NCI-H2107 treated with DMSO at 0.1 percent for 48 hours (cell line): ENCODE measurements at regions not wholly inside any gene's neighbourhood (a gene's known extent, or its start where the extent isn't known, plus 50 kb on each side); places are given as distances from the start of the nearest gene placed in this dataset.

Experiments used
- DNase-seq: peaks from one replicate; lab custom pipeline; 2025; ENCODE audit not compliant: unreplicated experiment; lab: John Stamatoyannopoulos, UW

GRCh38 chr18:51516478-51517038 lies 319.1 kb upstream of the MEX3C start:
- DNase-seq: no peak

GRCh38 chr18:51519571-51519970 lies 322.1 kb upstream of the MEX3C start:
- DNase-seq: no peak

- no peak for DNase-seq
These were observed 323.2 kb upstream of the MEX3C start for GRCh38 chr18:51520676-51521180.

GRCh38 chr18:51522338-51522737 lies 324.9 kb upstream of the MEX3C start:
- no peak for DNase-seq

DNA sequence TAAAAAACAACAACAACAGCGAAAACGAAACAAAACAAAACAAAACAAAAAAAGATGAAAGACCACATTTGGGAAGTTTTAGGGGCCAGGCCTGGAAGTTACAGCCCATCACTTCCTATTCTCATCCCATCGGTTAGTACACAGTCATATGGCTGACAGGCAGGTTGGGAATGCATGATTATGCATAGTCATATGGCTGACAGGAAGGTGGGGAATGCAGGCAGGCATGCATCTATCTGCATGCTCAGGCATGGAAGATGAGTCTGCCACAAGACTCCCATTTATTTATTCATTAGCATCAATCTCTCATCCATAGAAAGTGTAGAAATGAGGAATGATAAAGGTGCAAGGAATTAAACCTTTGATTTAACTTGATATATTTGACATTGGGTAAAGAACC lies 325.3 kb upstream of the MEX3C start:
- DNase-seq: no peak

DNA sequence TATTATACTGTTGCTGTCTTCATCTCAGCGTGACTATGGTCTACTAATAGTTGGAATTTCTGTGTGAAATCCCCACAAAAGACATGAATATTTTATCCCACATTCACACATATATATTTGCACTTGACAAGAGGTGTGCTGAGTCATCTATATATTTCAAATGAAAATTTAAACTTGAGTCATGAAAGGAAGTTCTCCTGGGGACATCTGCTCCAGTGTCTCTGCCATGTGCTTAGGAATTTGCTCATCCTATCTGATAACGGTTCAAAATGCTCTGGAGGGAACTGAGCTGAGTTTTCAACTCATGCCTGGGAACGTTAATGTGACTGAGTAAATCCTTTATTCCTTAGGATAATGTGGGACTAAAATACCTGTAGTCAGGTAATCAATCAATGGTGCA lies 326.2 kb upstream of the MEX3C start:
- no peak for DNase-seq

GRCh38 chr18:51525453-51526225 lies 328.2 kb upstream of the MEX3C start:
- DNase-seq: no peak

DNA sequence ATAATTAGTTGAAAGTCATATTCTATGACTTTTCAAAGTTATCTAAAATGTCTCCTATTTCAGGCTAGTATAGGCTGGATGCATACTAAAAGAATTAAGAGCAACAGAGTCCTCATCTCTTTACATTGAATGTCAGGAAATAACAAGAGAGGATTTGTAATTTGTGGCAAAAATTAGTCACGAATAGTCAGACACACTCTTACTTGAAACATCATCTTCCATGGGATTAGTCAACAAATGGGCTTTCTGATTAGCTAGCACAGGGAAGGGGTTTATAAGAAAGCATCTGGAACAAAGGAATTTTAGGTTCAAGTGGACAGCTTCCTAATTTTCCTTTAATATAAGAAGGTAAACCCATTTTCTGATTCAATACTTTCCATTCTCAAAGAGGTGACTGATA lies 330.3 kb upstream of the MEX3C start:
- DNase-seq: no peak

DNA sequence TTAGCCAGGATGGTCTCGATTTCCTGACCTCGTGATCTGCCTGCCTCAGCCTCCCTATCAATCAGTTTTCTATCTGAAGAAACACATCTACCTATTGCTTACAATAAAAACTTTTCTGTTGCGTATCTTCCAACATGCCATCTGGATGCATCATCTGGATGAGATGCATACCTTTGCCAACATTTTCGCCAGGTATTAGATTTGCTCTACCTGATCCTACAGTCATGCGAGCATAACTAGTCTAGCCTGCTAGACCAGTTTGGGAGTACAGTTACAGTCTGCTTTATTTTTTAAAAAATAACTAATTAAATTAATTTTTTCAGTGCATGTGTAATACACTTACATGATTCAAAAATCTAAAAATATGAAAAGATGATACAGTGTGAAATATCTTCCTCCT lies 334.0 kb upstream of the MEX3C start:
- no peak for DNase-seq

- DNase-seq: no peak
These were observed 340.0 kb upstream of the MEX3C start for GRCh38 chr18:51537487-51537886.

DNA sequence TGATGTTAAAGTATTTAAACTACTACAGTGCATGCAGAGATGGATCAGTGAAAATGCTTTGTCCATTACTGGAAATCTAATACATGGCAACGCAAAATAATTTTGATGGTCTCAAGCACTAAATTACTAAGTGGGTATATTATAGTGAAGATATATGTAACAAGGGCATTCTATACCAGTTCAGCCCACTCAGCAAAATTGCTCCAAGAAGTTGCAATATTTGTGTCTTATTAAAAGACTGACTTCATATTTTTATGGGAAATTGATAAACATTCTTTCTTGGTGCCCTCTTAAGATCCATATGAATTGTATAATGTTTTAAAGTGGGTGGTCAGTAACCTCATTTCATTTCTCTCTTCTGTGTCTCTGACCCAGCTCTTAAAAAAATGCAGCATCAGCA lies 343.1 kb upstream of the MEX3C start:
- no peak for DNase-seq

DNA sequence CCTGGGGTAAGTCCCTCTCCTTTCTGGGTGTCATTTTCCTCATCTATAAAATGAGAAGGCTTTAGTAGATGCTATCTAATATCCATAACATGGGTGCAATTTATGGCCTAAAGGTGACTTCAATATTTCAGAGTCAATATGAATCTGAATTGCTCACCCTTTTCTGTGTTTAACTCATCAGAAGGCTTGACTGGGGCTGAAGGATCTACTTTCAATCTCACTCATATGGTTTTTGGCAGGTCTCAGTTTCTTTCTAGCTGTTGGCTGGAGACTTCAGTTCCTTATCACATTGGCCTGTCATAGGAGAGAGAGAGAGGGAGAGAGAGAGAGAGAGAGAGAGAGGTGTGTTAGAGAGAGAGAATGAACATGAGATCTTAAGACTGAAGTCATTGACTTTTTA lies 343.7 kb upstream of the MEX3C start:
- no peak for DNase-seq

DNA sequence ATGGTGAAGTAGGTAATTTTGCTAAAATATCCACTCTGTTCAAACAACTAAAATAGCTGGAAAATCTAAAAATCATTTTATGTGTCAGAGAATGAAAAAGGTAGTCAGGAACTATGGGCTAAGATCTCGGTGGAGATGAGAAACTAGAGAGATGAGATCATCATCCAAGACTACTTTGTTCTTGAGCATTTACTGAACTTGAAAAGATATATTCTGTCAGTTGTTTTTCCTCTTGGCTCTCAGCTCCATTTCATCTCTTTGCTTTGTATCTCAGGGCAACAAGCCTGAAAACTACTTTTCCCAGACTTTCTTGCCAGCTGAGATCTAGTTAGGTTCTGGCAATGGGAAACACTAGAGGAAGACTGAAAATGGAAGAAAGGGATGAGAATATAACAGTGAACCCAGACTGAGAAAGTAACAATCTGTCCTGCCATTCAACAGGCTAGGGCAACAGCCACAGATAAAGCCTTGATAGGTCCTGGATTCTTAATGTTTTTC lies 346.2 kb upstream of the MEX3C start:
- no peak for DNase-seq

GRCh38 chr18:51545446-51545845 lies 348.0 kb upstream of the MEX3C start:
- no peak for DNase-seq

DNA sequence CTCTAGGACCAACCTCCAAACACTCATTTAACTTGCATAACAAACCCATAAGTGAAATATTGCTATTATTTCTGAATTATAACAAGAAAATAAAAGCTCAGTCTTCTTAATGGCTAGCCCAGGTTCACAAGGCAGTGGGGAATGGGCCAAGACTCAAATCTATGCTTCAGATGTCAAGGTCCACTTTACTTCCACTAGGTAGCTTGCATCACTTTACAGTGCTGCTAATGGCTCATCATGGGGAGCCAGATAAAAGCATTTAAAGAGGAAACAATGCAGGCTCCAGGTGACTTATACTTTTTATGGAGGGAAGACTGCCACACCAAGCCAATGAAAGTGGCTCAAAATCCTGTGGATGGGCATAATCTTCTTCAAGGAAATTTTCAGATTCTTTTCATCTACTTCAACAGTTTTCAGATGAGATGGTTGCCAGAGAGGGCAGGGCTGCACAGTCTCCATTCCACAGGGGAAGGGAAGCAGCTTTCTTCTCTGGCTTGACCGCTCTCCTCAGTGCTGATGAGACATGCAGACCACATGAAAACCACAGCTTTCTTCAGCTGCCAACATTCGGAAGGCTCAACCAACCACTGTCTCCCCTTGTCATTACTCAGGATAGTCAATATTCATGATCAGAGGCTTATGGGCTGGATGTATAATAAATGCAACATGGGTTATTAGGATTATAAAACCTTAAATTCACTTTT lies 361.9 kb upstream of the MEX3C start:
- DNase-seq: no peak

GRCh38 chr18:51559902-51560287 lies 362.4 kb upstream of the MEX3C start:
- no peak for DNase-seq

GRCh38 chr18:51561821-51562220 lies 364.3 kb upstream of the MEX3C start:
- no peak for DNase-seq

GRCh38 chr18:51562866-51563265 lies 365.4 kb upstream of the MEX3C start:
- DNase-seq: no peak

DNA sequence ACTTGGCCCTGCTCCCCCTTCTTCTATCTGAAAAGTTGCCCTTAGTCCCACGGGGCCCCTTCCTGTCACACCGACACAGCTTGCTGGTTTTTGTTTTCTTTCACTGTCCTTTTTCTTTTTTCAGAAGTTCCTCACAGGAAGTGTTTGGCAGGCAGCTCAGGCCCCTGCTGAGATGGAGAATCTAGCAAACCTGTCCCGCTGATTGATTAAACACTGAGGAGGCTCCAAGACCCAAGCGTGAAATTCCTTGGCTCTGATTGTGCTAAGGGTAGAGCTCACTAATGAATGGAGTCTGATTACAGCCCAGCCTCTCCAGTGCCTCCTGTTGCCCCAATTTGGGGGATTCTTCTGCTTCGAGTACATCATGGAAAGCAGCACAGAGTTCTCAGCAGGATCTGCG lies 365.9 kb upstream of the MEX3C start:
- DNase-seq: no peak

GRCh38 chr18:51568151-51568550 lies 370.7 kb upstream of the MEX3C start:
- DNase-seq: no peak

DNA sequence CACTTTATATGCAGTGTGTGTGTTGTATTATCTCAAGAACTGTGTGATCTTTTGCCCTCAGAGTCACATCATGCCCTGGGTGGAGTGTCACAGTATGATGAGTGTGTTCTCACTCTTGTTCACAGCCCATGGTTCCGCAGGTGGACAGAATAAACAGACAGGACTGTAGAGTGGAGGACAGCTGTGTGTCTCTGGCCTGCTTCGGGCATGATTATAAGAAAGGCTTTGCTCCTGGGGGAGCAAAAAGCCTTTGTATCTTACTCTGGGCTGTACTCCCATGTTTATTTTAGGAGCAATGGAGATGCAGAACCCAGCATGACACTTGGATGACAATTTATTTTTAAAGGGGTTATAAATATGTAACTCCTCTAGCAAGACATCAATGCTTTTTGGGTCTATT lies 371.7 kb upstream of the MEX3C start:
- DNase-seq: no peak

DNA sequence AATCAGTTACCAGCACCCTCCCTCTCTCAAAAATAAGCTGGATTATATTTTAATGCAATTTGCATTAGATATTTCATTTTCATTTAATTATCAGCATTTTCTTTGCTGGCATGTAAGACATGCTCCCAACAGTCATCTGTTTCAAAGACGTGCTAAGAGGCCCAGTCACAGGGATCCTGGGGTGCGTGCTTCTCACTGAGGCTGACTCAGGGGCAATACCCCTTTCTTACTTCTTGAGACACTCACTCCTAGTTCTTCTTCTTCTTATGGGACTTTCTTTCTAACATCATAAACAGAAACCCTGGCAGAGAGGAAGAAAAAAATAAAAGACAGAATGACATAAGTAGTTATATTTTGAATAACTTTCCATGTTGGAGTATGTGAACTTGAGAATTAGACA lies 372.1 kb upstream of the MEX3C start:
- DNase-seq: no peak
